HG03354 (cell line): ENCODE measurements at regions not wholly inside any gene's neighbourhood (a gene's known extent, or its start where the extent isn't known, plus 50 kb on each side); places are given as distances from the start of the nearest gene placed in this dataset.
"Not testable (repeated sequence)": the region's sequence is repeated elsewhere in the genome, so short reads cannot be mapped to it uniquely, and the experiment has no call there.

Experiments used
- ATAC-seq: cut with Tn5 transposase; IDR thresholded peaks from one replicate; pipeline ENCODE4 v1.9.1; 2021; ENCODE audit warnings: mild to moderate bottlenecking; ENCODE audit not compliant: unreplicated experiment, poor library complexity, severe bottlenecking

- no peak for ATAC-seq
Observed at GRCh38 chr6:140785926-140786325, 1346.8 kb upstream of the GJE1 start.

GRCh38 chr6:140784573-140784972, 1348.2 kb upstream of the GJE1 start:
- ATAC-seq, result no peak

- ATAC-seq, result not testable (repeated sequence)
Observed at GRCh38 chr6:140783504-140783903, 1349.2 kb upstream of the GJE1 start.

- no peak for ATAC-seq
Observed at GRCh38 chr6:140782941-140783340, 1349.8 kb upstream of the GJE1 start.

GRCh38 chr6:140779991-140780596, 1352.6 kb upstream of the GJE1 start:
- no peak for ATAC-seq

- no peak for ATAC-seq
Observed at GRCh38 chr6:140779341-140779740, 1353.4 kb upstream of the GJE1 start.

GRCh38 chr6:140777780-140778179, 1354.9 kb upstream of the GJE1 start:
- ATAC-seq, result no peak

- no peak for ATAC-seq
Observed at GRCh38 chr6:140775061-140775460, 1357.7 kb upstream of the GJE1 start.

- ATAC-seq, result peak; percentile 97
Observed at GRCh38 chr6:140774080-140774505, 1358.6 kb upstream of the GJE1 start.

GRCh38 chr6:140773276-140773675, 1359.4 kb upstream of the GJE1 start:
- ATAC-seq, result no peak

GRCh38 chr6:140772576-140772975, 1360.1 kb upstream of the GJE1 start:
- ATAC-seq, result no peak

GRCh38 chr6:140768133-140768532, 1364.6 kb upstream of the GJE1 start:
- no peak for ATAC-seq

GRCh38 chr6:140766999-140767398, 1365.7 kb upstream of the GJE1 start:
- no peak for ATAC-seq

GRCh38 chr6:140758169-140758877, 1374.4 kb upstream of the GJE1 start:
- ATAC-seq, result no peak

GRCh38 chr6:140752234-140752633, 1377.8 kb upstream of the CITED2 start:
- ATAC-seq, result no peak

GRCh38 chr6:140747114-140747513, 1372.7 kb upstream of the CITED2 start:
- no peak for ATAC-seq

GRCh38 chr6:140744659-140745320, 1370.3 kb upstream of the CITED2 start:
- ATAC-seq, result peak; percentile 65

GRCh38 chr6:140736231-140736630, 1361.8 kb upstream of the CITED2 start:
- ATAC-seq, result no peak

- no peak for ATAC-seq
Observed at GRCh38 chr6:140732991-140733390, 1358.5 kb upstream of the CITED2 start.

GRCh38 chr6:140732155-140732554, 1357.7 kb upstream of the CITED2 start:
- no peak for ATAC-seq

GRCh38 chr6:140731741-140732140, 1357.3 kb upstream of the CITED2 start:
- ATAC-seq, result no peak
